NCI-H1930 (cell line): ENCODE measurements at regions not wholly inside any gene's neighbourhood (a gene's known extent, or its start where the extent isn't known, plus 50 kb on each side); places are given as distances from the start of the nearest gene placed in this dataset.
"Not testable (repeated sequence)": the region's sequence is repeated elsewhere in the genome, so short reads cannot be mapped to it uniquely, and the experiment has no call there.

Experiments
- DNase-seq, 2 experiments: peaks; one replicate each; lab custom pipeline; 2025; lab: John Stamatoyannopoulos, UW

DNA sequence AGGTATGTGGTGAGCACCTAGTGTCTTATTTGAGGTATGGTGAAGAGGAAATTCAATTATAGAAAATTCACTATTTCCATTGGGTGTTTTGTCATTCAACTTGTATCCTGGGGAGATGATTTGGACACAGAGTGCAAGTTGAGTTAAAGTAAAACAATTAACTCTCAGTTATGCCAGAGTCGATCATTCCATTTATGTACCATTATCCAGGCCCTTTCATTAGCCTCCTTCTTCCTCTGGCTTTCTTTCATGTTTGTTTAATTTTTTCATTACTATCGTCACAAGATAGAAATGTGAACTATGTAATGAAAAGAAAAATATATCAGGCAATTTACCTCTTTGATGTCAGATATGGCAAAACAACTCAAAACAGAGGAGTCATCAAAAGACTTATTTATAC, 1347.2 kb upstream of the NUDT12 start:
- no peak for DNase-seq

DNA sequence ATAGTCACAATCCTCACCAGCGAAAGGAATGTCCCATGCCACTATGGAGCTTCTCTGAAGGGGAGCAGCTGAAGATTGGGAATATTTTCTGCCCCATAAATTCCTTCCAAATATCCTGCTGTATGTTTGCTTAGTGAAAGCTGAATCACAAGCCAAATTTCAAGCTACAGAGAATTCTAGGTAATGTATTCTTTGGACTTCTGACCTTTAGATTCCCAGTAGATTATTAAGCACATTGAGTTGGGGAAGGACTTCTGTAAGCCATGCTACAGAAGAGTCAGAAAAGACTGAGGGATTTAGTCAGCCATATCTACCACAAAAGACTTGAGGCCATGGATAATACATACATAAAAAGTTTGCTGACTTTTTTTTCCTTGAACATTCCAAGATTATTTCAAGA, 1342.0 kb upstream of the NUDT12 start:
- DNase-seq, result no peak

DNA sequence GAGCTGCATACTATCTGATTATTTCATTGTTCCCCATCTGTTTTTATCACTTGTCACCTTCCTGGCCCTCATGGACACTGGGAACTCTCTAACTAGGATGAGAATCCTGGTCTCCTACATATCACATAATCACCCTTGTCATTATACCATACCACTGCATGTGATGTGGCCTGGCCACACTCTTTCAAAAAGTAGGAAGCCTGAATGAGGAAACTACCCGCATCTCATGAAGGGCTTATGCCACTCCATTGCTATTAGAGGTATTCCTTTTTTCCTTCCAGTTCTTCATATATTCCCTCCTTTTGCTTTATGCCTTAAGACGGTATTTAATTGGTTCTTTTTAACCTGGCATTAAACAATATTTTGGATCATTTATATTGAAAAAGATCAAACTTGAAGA, 1341.4 kb upstream of the NUDT12 start:
- no peak for DNase-seq

DNA sequence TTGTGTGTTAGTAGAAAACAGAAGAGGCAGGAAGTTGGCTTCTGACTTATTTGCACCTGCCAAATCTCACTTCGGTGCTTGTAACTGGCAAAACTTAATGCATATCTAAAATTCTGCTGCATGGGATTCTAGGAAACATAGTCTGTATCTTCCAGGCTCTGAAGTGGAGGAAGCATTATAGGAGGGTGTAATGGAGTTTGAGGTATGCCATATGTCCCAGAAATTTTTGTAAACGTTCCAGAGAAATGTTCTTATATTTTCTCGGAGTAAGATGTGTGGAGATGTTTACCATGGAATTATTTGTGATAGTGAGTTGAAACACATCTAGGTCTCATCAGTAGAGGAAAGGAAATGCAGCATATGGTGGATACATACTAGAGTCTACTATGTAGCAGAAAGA, 1329.0 kb upstream of the NUDT12 start:
- no peak for DNase-seq

DNA sequence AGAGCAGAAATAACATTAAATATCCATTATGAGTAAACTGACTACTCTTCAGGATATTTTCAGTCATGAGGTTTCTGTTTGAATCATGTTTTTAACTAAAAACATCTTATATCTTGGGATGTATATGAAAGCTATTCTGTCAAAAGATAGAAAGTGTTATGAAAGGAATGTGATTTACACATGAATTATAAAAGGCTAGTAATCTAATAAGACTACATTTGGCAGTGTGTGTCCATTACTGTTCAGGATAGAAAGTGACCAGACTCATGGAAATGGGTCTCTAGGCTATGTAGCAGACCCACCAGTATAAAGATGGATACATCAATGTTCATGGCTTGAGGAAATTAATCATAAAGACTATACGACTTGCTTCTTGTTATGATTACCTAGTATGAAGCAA, 1328.2 kb upstream of the NUDT12 start:
- no peak for DNase-seq

DNA sequence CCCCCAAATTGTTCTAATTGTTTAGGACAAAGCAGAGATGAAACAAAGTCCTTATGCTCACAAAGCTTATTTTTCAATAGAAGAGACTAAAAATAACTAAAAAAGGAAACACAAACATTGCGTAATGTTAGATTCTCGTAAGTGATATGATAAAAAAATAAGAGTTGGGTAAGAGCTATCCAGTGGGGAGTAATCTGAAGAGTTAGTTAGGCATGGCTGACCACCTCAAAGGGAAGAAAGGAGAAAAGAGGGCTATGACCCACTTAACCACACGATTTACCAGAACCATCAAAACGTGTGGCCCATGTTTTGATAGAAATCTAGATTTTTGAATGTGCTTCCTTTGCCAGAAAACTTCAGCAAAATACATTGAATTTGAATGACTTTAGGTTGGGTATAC, 1296.8 kb upstream of the NUDT12 start:
- no peak for DNase-seq

DNA sequence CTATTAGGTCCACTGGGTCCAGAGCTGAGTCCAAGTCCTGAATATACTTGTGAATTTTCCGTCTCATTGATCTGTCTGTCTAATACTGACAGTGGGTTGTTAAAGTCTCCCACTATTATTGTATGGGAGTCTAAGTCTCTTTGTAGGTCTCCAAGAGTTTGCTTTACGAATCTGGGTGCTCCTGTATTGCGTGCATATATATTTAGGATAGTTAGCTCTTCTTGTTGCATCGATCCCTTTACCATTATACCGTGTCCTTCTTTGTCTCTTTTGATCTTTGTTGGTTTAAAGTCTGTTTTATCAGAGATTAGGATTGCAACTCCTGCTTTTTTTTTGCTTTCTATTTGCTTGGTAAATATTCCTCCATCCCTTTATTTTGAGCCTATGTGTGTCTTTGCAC, 1289.5 kb upstream of the NUDT12 start:
- not testable (repeated sequence) for DNase-seq

DNA sequence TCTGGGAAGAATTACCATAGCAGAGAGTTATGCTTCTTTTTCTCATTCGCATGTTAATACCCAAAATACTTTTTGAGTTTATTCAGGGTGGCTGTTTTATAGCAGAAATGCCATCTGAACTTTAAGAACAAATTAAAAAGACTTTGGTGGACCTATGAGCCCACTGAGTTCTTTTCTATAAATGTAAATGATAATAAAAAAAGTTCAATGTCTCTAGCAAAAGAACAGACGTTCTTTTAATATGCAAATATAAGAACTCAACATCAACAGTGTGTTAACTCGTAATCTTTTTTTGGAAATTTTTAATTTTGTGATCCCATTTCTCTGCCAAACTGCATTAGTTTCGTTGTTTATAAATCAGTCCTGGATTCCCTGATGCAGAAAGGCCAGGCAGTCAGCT, 1283.0 kb upstream of the NUDT12 start:
- DNase-seq, result no peak

DNA sequence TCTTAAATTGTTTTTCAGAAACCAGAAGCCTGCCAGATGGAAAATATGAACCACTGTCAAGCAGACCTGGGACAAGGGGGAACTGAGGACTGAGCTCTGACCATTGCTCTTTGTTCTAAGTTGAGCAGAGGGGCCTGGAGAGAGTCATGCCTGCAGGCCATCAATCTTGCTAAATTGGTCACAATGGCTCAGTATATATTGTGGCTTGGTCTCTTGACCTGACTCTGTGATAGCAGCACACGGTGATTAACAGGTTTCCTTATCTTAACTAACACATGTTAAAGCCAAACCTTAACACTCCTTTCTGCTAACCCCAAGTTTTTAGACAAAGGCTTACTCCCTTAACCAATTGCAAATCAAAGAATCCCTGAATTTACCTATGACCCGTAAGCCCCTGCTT, 1281.2 kb upstream of the NUDT12 start:
- DNase-seq, result no peak

DNA sequence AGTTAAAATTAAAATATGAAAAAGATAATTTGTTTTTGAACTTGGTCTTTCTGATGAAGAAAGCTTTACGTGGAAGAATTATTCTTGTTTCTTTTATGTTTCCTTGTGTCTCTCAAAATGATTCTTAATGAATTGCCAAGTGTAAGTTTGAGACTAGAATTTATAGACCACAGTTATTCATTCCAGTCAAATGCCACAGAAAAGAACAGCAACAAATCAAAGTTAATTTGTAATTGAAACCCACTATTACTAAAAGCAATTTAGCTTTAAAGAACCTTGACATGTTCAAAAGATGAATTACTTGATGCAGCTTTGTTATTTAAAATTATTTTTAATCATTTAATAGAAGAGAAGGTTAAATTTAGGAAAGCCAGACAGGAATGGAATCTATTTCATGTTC, 1277.7 kb upstream of the NUDT12 start:
- DNase-seq, result no peak

DNA sequence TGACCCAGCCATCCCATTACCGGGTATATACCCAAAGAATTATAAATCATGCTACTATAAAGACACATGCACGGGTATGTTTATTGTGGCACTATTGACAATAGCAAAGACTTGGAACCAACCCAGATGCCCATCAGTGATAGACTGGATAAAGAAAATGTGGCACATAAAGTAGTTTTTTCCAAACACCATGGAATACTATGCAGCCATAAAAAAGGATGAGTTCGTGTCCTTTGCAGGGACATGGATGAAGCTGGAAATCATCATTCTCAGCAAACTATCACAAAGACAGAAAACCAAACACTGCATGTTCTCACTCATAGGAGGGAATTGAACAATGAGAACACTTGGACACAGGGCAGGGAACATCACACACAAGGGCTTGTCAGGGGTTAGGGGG, 1268.9 kb upstream of the NUDT12 start:
- DNase-seq, result not testable (repeated sequence)

DNA sequence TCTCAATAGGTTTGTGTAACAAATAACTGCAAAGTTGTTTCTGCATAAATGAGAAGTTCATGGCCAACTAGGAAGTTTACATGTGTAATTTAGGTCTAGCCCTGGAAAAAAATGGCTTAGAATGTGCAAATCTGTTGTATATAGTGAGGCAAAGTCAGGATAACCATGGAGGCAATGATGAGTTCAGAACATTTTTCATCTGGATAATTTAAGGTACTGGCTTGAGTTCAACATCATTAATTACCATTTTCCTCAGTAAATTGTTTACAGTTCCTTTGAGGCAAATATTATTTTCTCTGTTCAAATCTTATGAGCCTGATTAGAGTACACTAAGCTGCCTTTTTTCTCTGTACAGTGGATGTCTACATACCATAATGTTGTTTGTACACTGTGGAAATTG, 1259.0 kb upstream of the NUDT12 start:
- DNase-seq, result no peak

DNA sequence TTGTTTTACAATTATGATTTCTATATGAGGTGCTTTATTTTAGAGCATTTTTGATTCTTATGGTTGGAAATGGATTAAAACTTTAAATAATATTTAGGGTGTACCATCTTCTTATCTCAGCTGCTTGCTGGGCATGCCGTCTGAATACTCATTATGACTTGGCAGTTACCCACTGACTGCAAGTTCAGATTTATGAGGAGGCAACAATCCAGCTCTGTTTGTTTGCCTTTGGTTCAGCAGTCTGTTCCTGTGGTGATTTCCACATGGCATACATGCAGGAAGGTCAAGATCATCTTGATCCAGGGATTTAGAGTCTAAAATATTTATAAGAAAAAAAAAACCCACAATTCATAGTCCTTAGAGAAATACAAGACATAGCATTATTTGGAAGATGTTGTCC, 1254.5 kb upstream of the NUDT12 start:
- no peak for DNase-seq

DNA sequence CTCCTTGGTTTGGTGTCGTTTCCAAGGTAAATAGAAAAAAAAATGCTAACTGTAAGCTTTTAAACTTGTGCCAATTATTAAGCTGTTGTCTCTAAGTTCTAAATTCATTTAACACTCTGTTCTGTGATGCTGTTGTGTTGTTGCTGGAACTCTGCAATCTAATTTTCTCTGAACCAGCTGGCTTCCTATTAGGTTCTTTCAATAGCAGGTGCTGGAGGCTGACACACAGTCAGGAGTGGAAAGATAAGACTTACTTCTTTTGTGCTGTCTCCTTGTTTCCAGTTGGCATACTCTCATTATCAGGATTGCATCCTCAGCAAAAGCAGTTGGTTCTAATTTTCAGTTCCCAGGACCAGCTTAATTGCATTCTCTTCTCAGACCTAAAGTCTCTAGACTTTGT, 1252.6 kb upstream of the NUDT12 start:
- DNase-seq, result no peak

DNA sequence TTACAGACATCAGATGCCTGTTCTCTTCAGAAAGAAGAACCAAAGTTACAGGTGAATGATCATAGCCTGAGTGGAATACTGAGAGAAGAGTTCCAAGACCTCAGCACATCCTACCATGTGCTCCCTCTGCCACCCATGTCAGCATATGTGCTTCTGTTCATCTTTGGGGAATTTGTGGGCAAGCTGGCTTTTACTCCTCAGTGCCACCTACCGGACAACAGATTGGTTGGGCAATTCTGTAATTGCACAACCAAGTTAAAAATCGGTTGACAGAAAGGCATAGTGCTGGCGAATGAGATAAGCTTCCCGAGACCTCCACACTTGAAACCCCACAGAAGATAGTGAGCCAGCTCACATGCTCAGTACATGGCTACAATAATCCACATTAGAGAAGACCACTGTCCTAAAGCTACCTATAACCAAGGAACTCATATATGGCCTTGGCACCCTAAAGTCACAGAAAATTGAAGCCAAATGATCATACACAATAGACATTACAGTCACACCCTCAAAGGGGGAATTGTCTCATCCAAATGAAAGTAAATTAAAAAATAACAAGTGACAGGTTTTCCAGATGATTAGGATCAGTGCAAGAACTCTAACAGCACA, 1238.0 kb upstream of the NUDT12 start:
- DNase-seq, result no peak

DNA sequence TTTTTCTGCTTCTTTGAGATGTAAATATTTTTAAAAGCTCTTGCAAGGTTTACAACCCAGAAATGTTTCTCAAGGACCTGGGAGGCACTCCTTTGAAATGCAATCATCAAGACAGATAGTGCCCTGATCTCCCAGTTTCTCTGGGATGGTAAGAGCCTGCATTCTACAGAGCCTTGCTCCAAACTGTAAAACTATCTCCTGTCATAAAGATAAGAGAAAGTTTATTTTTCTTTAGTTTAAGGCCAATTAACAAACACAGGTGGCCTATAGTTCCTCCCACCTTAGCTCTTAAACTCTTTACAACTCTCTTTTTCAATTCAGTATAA, 1231.1 kb upstream of the NUDT12 start:
- DNase-seq, result no peak

DNA sequence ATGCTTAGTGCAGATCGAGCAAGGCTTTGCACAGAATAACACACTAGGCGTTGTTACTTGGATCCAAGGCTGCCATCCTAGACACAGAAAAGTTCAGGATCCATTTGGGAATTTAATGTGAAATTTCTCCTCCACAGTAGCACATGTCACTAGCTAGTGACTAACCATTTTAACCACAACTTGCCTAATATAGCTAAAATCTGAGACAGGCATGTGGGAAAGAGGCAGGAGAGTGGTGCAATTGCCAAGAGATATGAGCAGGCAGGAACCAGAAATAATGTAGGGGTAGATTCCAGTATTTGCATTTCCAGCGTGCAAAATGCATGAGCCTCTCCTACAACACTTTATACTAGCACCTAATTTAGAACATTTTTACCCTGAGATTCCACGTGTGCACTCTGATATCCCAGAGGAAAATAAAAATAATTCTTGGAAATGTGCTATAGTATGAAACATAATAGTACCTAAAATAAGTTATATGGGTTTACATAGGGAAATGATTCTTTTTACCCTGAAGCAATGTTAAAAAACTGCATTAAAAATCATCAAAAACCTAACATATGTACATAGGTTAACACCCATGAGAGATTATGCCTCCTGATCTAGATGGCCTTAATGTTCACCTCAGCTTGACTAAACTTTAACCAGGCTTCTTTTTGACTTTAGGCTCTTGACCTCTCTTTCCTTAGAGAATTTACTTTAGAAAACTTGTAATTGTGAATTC, 1230.6 kb upstream of the NUDT12 start:
- no peak for DNase-seq

DNA sequence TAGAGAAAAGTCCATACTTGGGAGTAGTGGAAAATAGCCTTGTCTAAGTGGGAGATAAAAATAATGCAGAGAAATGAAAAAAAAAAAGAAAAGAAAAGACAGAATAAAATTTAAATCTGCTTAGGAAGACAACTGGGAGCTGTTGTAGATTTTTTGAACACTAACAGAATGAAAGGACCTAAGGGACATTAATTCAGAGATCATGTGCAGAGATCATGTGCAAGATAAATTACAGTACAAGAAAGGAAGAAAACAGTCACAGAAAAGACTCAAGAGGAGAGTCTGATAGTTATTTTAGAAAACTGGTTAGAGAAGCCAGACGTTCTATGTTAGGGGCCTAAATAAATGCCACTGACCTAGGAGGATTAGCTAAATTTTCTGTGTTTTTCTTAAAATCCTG, 1226.8 kb upstream of the NUDT12 start:
- DNase-seq, result no peak

DNA sequence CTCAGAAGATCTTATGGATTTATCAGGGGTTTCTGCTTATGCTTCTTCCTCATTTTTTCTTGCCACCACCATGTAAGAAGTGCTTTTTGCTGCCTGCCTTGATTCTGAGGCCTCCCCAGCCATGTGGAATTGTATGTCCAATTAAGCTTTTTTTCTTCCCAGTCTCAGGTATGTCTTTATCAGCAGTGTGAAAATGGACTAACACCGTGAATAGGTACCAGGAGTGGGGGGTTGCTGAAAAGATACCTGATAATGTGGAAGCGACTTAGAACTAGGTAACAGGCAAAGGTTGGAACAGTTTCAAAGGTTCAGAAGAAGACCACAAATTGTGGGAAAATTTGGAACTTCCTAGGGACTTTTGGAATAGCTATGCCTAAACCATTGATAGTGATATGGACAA, 1222.5 kb upstream of the NUDT12 start:
- DNase-seq, result no peak

DNA sequence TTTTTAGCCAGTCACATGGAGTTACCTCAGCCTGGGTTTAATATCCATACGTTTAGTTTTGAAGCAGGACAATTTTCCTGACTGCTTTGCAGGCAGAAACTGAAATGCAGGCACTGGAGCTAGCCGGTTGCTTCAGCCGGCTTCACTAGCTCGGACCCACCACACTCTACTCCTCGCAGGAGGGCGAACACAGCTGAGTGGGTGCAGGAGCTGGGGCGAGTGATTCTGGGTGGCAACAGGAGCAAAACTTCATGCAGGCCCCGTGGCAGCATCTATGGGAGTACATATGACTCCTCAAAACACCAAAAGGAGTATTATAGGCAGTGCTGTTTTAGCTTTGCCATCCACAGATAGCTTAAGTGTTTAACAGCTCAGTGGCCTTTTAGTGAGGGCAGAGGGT, 1211.8 kb upstream of the NUDT12 start:
- no peak for DNase-seq

DNA sequence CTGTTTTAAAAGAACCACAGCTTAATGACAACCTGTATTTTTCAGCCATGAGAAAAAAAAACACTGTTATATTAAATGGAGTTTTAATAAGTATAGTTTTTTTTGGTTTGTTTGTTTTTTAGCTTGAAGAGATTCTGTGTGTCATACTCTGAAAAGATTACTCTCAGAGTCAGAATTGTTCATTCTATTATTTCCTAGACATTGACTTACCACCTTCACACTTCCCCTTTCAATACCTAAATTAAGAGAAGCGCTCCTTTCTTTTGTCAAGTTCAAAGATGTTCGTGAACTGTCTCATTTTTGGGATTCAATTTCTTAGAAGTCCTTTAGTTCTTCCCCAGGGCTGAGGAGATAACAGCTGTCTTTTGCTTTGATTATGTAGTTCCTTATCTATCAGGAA, 1201.6 kb upstream of the NUDT12 start:
- no peak for DNase-seq

DNA sequence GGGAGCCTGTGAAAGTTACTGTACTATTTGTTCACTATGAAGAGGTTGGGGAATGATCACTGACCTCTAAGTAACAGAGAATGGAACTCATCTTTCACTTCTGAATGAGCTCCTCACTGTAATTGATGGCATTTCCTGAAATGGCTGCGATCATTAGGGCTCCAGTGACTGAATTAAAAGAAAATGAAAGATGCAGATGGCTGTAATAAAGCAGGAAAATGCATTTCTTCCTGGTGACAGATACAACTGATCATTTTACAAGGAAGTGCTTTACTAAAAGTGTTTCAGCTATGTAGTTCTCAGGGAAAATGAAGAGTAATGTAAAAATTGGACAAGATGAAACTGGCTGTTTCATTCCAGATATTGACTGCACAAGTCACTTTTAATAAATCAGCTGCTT, 1200.6 kb upstream of the NUDT12 start:
- no peak for DNase-seq

DNA sequence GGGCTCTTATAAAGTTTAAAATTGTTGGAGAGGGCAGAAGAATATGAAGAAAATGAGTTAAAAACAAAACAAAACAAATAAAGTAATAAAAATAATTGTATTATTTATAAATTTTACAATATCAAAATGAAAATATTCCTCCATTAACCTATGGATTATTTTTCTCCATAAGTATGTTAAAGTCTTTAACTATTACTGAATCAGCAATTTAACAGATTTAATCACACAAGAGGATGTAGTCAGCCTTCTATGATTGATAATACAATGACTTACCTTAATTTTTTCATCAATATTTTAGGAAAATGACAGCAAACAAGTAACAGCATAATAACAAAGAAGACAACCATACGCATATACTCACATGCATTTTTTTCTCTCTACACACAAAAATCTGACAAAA, 1195.3 kb upstream of the NUDT12 start:
- no peak for DNase-seq

DNA sequence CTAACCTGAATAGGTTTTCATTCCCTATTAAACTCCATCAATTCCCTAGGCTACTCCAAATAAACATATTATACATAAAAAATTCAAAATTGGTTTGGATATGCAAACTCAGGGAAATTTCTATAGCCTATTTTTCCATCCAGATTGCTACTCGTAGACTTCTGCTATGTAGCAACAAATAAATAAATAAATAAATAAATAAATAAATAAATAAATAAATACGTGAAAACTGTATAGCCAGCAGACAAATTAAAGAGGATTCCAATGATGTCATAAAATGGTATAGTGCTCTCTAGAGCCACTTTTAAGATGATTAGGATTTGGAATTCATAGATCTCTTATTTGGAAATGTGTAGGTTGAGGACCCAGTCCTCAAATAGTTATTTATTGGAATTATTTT, 1193.2 kb upstream of the NUDT12 start:
- DNase-seq, result no peak
